ENCODE measurements at regions not wholly inside any gene's neighbourhood (a gene's known extent, or its start where the extent isn't known, plus 50 kb on each side); places are given as distances from the start of the nearest gene placed in this dataset.

DNA sequence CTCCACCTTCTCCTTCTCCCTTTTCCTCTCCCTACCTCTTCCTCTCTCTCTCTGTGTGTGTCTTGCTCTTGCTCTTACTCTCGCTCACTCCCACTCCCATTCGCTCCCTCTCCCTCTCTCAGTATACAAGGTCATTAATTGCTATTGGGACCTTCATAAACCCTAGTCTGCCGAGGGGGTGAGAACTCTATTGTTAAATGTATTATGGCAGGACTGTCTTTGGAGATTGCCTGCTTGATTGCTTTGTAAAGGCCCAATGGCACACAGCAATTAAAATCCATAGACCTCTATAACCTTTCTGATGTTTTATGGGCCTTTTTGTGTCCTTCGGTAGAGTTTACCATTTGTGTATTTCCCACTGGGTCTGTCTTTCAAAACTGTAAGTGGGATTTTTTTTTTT lies 465.9 kb downstream of the ANXA1 start:
- TF ChIP-seq, protein P1, sequence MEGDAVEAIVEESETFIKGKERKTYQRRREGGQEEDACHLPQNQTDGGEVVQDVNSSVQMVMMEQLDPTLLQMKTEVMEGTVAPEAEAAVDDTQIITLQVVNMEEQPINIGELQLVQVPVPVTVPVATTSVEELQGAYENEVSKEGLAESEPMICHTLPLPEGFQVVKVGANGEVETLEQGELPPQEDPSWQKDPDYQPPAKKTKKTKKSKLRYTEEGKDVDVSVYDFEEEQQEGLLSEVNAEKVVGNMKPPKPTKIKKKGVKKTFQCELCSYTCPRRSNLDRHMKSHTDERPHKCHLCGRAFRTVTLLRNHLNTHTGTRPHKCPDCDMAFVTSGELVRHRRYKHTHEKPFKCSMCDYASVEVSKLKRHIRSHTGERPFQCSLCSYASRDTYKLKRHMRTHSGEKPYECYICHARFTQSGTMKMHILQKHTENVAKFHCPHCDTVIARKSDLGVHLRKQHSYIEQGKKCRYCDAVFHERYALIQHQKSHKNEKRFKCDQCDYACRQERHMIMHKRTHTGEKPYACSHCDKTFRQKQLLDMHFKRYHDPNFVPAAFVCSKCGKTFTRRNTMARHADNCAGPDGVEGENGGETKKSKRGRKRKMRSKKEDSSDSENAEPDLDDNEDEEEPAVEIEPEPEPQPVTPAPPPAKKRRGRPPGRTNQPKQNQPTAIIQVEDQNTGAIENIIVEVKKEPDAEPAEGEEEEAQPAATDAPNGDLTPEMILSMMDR (IDR thresholded peaks at IDR 0.05) = no peak
- no peak for TF ChIP-seq POLR2A (IDR thresholded peaks at IDR 0.05)

All from body of pancreas (tissue), 4 donors.